Lung (tissue), 9 donors: ENCODE measurements at regions not wholly inside any gene's neighbourhood (a gene's known extent, or its start where the extent isn't known, plus 50 kb on each side); places are given as distances from the start of the nearest gene placed in this dataset.
"Not testable (repeated sequence)": the region's sequence is repeated elsewhere in the genome, so short reads cannot be mapped to it uniquely, and the experiment has no call there.

ENCODE experiments used
- ATAC-seq: fragments of 200-7000 bp; cut with Tn5 transposase; one replicate; pipeline ENCODE4 v1.9.1; 2020; ENCODE audit warnings: moderate number of reproducible peaks; ENCODE audit not compliant: insufficient read depth, low FRiP score
- DNase-seq, 3 donors: peaks; one replicate each; pipeline ENCODE4 v3.0.0-alpha.2; 2013 to 2017
- H3K27ac ChIP-seq, 2 donors: one replicate each; pipeline ENCODE4 v1.5.1; 2013; ENCODE audit warnings: mild to moderate bottlenecking in 2 of 2, moderate library complexity in 2 of 2, control low read depth in 1 of 2, inconsistent platforms in 1 of 2, low read depth in 1 of 2, low read length in 1 of 2
- H3K27me3 ChIP-seq, 3 donors: one replicate each; pipeline ENCODE4 v1.5.1; 2013; ENCODE audit warnings: low read length in 2 of 3; ENCODE audit not compliant: control insufficient read depth in 3 of 3, insufficient read depth in 3 of 3
- H3K36me3 ChIP-seq, 4 donors: one replicate each; pipeline ENCODE4 v1.5.1; 2013; ENCODE audit warnings: low read length in 4 of 4, mild to moderate bottlenecking in 1 of 4, moderate library complexity in 1 of 4; ENCODE audit not compliant: control insufficient read depth in 4 of 4, insufficient read depth in 4 of 4
- H3K4me1 ChIP-seq, 5 donors: one replicate each; pipeline ENCODE4 v1.5.1; 2013; ENCODE audit warnings: low read length in 5 of 5, mild to moderate bottlenecking in 2 of 5, moderate library complexity in 1 of 5; ENCODE audit not compliant: control insufficient read depth in 5 of 5, insufficient read depth in 5 of 5
- H3K4me3 ChIP-seq: one replicate; pipeline ENCODE4 v1.5.1; 2013; ENCODE audit warnings: mild to moderate bottlenecking, control low read depth, moderate library complexity
- H3K9ac ChIP-seq, 2 donors: one replicate each; pipeline ENCODE4 v1.5.1; 2013; ENCODE audit warnings: low read length in 2 of 2, control low read depth in 1 of 2; ENCODE audit not compliant: insufficient read depth in 1 of 2
- H3K9me3 ChIP-seq, 4 donors: one replicate each; pipeline ENCODE4 v1.5.1; 2013; ENCODE audit warnings: low read length in 3 of 4, mild to moderate bottlenecking in 1 of 4, moderate library complexity in 1 of 4; ENCODE audit not compliant: control insufficient read depth in 4 of 4, insufficient read depth in 3 of 4
- WGBS, 2 donors: extraction: QIAGEN DNeasy Blood & Tissue Kit; methylation state at CpG; one replicate each; pipeline ENCODE4 v1.1.7; 2013; 5-methylcytosine and 5-hydroxymethylcytosine counted together
- donor health status: Bipolar disorder and iron deficiency.
- donor health status: healthy.
- donor health status: DM: yes; HTN: yes; CAD: no.

GRCh38 chr22:16673433-16673832 is 80.8 kb upstream of the CCT8L2 start:
- not testable (repeated sequence) for H3K4me1 ChIP-seq, H3K9ac ChIP-seq, H3K4me3 ChIP-seq, H3K27me3 ChIP-seq, H3K27ac ChIP-seq, H3K9me3 ChIP-seq, ATAC-seq, DNase-seq, H3K36me3 ChIP-seq
- 79 to 82% methylated on average over 5 of the region's 5 CpGs for WGBS, 2 donors

DNA sequence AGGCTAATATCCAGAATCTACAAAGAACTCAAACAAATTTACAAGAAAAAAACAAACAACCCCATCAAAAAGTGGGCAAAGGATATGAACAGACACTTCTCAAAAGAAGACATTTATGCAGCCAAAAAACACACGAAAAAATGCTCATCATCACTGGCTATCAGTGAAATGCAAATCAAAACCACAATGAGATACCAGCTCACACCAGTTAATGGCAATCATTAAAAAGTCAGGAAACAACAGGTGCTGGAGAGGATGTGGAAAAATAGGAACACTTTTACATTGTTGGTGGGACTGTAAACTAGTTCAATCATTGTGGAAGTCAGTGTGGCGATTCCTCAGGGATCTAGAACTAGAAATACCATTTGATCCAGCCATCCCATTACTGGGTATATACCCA is 73.0 kb upstream of the CCT8L2 start:
- H3K4me3 ChIP-seq, H3K27ac ChIP-seq, H3K4me1 ChIP-seq, DNase-seq, H3K9ac ChIP-seq, ATAC-seq, H3K9me3 ChIP-seq, H3K27me3 ChIP-seq, H3K36me3 ChIP-seq: not testable (repeated sequence)
- WGBS, 2 donors = 65 to 73% methylated on average over 2 of the region's 2 CpGs

DNA sequence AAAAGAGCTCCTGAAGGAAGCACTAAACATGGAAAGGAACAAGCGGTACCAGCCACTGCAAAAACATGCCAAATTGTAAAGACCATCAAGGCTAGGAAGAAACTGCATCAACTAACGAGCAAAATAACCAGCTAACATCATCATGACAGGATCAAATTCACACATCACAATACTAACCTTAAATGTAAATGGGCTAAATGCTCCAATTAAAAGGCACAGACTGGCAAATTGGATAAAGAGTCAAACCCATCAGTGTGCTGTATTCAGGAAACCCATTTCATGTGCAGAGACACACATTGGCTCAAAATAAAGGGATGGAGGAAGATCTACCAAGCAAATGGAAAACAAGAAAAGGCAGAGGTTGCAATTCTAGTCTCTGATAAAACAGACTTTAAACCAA is 69.7 kb upstream of the CCT8L2 start:
- H3K27me3 ChIP-seq, H3K9me3 ChIP-seq, ATAC-seq, H3K4me1 ChIP-seq, H3K27ac ChIP-seq, H3K4me3 ChIP-seq, H3K36me3 ChIP-seq, DNase-seq, H3K9ac ChIP-seq: not testable (repeated sequence)
- WGBS, 2 donors = 66 to 88% methylated on average over 2 of the region's 2 CpGs

DNA sequence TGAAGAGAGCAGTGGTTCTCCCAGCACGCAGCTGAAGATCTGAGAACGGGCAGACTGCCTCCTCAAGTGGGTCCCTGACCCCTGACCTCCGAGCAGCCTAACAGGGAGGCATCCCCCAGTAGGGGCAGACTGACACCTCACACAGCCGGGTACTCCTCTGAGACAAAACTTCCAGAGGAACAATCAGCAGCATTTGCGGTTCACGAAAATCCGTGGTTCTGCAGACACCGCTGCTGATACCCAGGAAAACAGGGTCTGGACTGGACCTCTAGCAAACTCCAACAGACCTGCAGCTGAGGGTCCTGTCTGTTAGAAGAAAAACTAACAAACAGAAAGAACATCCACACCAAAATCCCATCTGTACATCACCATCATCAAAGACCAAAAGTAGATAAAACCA is 68.4 kb upstream of the CCT8L2 start:
- H3K4me3 ChIP-seq, ATAC-seq, H3K27ac ChIP-seq, H3K9ac ChIP-seq, H3K36me3 ChIP-seq, DNase-seq, H3K4me1 ChIP-seq, H3K27me3 ChIP-seq, H3K9me3 ChIP-seq: not testable (repeated sequence)
- WGBS, 2 donors = 89 to 95% methylated on average over 8 of the region's 8 CpGs

GRCh38 chr22:16660570-16660969 is 68.0 kb upstream of the CCT8L2 start:
- not testable (repeated sequence) for H3K36me3 ChIP-seq, ATAC-seq, H3K4me3 ChIP-seq, H3K27me3 ChIP-seq, H3K9ac ChIP-seq, H3K9me3 ChIP-seq, H3K27ac ChIP-seq, DNase-seq, H3K4me1 ChIP-seq
- WGBS, 2 donors = 89 to 92% methylated on average over 13 of the region's 13 CpGs

- not testable (repeated sequence) for ATAC-seq, H3K4me1 ChIP-seq, DNase-seq, H3K4me3 ChIP-seq, H3K9ac ChIP-seq, H3K36me3 ChIP-seq, H3K9me3 ChIP-seq, H3K27me3 ChIP-seq, H3K27ac ChIP-seq
- 85 to 95% methylated on average over 8 of the region's 8 CpGs for WGBS, 2 donors
Measured at GRCh38 chr22:16659273-16659834, 66.7 kb upstream of the CCT8L2 start.
